ENCODE measurements at regions not wholly inside any gene's neighbourhood (a gene's known extent, or its start where the extent isn't known, plus 50 kb on each side); places are given as distances from the start of the nearest gene placed in this dataset.

DNA sequence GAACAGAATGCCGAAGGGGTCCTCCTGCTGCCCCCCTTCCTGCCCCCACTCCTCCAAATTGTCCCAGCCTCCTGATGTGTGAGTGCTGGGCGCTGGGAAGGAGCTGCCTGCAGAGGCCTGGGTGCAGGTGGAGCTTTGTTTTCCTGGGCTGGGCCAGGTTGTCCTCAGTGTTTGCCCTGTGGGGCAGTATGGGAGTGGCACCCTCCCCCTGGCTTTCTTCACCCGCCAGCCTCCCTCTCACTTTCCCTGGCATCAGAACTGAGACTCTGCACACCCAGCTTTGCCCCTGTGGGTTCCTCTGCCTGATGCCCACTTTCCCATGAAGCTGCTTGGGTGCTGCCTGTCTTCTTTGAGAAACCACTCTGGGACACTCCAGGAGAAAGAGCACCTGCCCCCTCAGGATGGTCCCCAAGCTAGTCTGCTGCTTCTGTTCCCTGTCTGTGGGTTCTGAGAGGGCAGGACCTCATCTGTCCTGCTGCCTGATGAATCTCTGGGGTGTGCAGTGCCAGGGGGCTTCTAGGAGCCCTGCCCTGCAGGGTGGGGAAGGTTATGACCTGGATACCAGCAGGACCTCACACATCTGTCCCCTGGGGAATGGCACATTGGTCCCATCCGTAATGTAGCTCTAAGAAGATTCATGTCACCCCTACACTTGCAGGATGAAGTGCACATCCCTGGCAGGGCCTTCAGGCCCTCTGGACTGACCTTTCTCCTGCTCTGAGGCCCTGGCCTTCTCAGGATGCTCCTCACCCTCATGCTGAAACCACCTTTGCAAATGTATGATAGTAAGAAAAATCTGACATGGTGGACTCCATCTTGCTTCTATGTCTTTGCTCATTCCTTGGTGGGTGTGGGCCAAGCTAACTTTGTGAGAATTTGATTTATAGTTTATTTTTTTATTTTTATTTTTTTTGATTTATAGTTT, 146.8 kb upstream of the HS6ST1 start:
- TF ChIP-seq CTCF (optimal IDR thresholded peaks at IDR 0.05 in 1 of 3, IDR thresholded peaks at IDR 0.05 in 1 of 3, conservative IDR thresholded peaks at IDR 0.05 in 1 of 3; ENCODE audit: extremely low read depth in 1 of 3, insufficient read depth in 2 of 3, low read length in 3 of 3), result no peak
- no peak for TF ChIP-seq EZH2 (IDR thresholded peaks at IDR 0.05; ENCODE audit: low read length)
